Activated naive CD8-positive, alpha-beta T cell treated with anti-CD3 and anti-CD28 coated beads, Interleukin-2, amount 50 U/mL, for 16 hours (primary cell): ENCODE measurements at regions not wholly inside any gene's neighbourhood (a gene's known extent, or its start where the extent isn't known, plus 50 kb on each side); places are given as distances from the start of the nearest gene placed in this dataset.

Experiments
- DNase-seq: peaks from one replicate; pipeline ENCODE4 v3.0.0-alpha.2; 2020; ENCODE audit warnings: low read depth, low spot score

DNA sequence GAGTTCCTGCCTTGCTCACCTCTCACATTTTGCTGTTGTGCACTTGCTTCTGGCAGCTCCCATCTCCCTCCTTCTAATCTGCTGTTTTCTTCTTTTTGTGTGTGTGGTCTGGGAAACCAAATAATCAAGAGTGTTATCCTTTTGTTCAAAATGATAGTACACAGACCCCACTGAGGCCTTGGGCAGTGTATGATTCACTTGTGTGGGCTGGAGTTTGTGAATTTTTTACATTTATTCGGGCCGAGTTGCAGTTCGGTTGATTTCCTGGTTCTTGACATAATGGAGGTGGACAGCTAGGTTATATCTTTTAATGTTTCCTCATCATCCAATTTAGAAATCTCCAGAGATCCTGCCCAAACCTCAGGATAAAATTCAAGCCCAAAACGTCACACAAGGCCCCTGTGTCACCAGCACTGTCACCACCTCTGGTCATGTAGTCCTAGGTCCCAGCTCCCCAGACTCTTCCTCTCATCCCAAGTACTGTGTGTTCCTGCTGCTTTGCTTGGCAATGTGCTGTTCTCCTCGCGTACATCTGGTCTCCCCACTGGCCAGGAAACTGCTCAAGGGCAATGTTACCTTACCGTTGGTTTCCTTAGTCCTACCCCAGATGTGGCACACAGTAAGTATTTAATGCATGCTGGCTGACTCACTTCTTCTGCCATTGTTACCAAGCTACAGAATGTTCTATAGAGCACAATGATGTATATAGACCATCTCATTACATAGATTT lies 55.7 kb upstream of the PHACTR2 start:
- no peak for DNase-seq

DNA sequence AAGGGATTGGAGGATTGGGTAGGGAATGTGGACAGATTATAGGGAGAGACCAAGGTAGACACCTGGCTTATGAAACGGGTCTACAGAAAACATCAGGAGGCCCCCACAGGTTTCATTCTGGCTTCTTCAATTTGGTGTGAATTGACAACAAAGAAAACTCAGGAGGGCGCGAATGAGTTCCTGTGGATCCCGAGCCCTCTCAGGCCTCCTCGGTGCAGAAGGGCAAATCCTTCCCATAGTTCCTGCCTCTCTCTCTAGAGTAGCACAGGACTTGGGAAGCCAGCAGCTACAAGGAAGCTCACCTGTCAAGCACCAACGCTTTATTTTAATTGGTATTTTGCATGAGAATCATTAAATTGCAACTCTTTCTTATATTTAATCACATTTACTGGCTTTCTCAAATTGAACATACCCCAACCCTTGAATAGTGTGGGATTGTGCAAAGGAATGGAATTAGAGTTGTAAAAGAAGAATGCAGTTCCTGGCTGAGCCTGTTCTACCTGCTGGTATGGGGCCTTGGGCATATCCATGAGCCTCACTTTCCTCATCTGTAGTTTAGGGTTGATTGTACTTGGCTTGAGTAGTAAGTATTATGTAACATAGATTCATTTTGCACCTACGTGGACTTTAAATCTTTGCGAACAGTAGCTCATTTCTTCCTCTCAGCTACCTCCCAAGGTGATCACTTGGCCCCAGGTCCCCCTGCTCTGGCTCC lies 56.4 kb upstream of the PHACTR2 start:
- DNase-seq = no peak

DNA sequence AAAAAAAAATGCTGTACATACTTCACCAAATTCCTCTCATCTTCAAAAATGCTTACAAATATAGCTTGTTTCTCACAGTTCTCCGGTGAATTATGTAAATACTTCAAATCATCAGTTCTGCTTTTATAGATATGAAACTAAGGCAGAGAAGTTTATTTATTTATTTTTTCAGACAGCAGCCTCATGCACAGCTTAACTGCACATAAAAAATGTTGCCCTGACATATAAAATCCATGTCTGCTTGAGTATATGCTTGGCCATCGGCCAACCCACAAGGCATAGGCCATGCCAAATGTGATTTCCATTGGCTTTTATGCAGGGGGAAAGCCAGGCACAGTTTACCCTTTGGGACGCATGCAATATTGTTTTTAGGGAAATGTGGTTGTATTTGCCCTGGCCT lies 57.3 kb upstream of the PHACTR2 start:
- no peak for DNase-seq

DNA sequence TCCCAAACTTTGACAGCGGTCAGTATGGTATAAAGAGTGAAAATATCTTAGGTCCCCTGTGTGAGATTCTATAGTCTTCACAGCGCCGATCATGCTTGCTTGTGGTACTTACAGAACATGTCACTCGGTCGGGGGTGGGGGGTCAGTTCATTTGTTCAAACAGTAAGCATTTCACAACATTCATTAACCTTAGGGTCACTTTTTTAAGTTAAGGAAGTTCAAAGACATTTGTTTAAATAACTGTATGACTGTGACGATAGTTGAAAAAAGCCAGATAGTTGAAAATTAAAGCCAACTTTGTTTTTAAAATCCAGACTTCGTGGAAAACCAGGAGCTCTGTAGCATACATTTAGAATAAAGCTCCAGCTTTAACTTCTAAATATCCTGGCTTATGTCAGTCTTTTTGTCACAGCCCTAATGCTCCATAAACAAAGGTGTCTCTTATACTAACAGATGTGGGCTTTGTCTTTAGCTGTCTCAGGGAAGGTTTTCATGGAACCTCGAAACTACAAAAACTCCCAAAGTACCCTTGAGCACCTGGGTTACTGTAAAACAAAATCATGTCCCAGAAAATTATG lies 57.9 kb upstream of the PHACTR2 start:
- DNase-seq = no peak

DNA sequence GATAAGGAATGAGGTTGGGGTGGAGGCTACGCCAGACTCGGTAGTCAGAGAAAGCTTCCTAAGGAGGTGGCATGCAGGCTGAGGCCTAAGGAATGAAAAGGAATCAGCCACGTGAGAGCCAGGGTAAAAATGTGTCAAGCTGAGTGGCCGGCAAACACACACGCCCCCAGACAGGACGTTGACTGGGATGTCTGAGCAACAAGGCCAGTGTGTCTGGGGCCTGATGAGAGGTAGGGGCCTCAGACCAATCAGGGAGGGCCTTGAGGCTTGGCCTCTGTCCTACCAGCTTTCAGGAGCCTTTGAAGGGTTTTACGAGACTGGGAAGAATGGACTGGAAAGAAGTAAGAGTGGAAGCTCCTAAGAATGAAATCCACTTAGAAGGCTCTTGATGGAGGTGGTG lies 61.0 kb upstream of the PHACTR2 start:
- DNase-seq = no peak

DNA sequence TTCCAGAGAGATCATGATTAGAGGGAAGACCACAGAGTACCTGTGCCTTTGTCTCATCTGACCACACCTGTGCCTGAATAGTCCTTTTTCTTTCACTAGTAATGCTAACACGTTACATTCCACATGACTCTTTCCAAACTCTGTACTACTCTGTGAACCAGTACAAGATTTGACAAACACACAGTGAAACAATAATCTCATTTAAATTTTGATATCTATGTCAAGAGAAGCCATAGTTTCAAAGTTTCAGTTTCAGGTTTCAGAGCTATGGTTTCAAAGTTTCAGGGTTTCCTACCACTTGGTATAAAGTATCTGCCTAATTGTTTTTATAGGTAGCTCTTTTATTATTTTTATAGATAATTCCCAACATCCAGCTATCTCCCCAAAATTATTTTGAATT lies 62.0 kb upstream of the PHACTR2 start:
- DNase-seq = no peak

DNA sequence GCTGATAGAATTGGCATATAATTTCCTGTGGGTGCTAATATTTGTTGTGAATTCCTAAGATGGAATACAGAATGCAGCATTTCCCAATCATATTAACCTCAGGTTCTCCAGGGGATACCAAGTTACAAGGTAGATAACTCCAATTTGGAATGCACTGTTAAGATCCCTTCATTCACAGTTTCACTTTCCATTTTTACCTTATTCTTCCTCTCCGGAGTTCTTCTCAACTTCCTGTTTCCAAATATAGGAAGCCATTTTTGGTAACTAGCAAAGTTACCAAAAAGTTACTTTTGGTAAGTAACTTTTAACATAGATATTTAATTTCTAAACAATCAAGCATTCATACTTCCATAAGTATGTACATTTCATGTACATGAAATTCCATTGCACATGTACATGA lies 63.5 kb upstream of the PHACTR2 start:
- DNase-seq = no peak

DNA sequence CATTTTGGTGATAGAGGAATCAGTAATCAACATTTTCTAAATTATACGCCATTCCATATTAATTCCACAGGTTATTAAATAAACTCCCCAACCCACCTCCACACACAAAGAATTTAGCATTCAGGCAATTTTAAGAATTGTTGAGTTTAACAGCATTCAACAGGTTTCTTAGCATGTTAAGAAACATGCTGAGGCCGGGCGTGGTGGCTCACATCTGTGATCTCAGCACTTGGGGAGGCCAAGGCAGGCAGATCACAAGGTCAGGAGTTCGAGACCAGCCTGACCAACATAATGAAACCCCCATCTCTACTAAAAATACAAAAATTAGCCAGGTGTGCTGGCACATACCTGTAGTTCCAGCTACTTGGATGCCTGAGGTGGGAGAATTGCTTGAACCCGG lies 64.0 kb upstream of the PHACTR2 start:
- DNase-seq = no peak

DNA sequence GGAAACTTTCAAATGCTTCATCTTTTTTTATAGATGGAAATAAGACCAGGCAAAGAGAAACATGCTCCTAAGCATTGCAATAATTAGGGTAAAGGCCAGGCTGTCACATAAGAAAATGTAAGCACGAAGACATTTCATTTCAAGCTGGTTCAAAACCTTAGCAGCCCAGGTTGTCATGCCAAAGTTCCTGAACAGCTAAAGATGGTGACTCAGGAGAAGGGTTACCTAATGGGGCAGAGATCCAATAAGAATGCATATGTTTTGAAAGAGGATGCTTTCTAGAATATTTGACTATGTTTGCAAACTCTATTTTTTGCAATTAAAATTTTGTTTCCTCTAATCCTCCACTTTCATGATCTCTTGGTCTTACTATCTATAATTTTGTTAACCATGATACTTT lies 65.6 kb upstream of the PHACTR2 start:
- no peak for DNase-seq

DNA sequence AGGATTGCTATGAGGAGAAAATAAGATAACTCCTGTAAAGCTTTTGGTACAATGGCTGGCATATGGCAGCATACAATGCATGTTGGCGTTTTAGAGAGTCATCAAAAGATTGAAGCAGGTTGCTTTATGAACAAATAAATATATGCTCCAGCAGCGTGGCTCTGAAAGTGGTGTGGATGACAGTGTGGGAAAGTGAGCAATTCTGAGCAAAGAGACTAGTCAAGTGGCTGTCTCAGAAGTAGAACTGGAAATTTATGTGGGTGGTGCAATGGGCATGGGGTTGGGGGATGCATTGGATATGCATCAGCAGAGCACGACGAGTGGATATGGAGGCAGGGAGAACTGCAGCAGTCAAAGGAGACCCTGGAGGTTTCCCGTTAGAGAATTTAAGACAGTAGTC lies 66.2 kb upstream of the PHACTR2 start:
- no peak for DNase-seq

DNA sequence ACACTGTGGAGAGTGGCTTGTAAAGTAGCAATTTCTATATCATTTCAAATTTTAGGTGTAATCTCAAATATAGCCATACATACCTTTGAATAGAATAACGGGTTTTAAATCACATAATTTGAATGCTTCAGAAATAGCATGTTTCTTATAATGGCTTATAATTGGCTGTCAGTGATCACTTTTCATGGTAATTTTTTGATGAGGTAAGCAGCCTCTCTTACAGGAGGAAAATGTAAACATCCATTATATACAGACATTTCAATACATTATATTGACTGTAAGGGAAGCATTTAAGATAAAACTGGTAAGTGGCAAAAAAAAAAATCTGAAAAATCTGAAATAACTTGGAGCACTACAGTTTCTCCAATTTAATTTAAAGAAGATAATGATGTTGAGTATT lies 67.8 kb upstream of the PHACTR2 start:
- no peak for DNase-seq

DNA sequence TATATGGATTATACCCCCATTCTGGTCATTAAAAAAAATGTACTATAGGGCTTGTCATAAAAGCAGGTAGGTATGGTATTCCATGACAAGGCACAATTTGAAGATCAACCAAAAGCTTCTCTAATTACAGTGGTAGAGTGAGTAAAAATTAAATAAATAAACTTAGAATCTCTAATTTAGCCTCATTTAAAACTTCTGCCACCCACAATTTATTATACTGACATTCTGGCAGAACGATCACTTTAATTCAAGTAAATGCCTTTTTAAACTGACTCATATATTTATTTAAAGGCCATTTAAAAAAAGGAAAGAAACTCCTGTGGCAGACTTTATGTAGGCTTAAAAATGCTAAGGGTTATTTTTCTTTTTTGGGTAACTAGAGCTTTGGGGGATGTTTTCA lies 68.3 kb upstream of the PHACTR2 start:
- DNase-seq = no peak

DNA sequence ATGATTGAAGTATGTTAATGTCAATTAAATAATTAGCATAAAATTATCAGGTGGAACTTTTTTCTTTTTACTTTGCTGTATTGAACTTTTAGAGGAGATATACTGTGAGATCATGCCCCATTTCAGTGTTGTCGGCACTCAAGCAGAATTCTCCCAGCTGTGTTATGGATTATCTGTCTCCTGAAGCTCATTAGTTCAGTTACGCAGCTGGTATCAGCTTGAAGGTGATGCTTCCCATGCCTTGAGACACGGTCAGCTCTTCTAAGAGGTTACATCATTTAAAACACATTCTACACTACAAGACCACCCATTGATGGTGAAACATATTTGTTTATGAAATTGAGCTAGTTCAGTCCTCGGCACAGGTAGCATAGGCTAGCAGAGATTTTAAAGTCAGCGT lies 68.9 kb upstream of the PHACTR2 start:
- no peak for DNase-seq

DNA sequence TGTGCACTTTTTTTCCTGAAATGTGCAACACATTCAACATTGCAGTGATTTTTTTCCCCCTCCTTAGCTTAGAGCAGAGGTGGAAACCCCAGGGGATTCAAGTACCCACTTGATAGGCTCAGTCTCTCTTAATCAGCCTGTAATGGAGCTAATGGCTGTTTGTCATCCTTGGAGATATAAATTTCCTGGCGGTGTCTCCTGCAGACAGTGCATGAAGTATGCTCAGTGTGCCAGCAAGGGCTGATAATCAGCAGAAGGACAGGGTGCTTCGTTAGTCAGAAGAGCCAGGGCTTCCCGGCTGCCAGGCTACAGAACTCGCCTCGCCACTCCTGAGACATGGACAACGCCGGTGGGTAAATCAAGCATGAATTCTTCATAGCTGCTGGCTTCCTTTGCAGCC lies 69.8 kb upstream of the PHACTR2 start:
- DNase-seq = no peak

DNA sequence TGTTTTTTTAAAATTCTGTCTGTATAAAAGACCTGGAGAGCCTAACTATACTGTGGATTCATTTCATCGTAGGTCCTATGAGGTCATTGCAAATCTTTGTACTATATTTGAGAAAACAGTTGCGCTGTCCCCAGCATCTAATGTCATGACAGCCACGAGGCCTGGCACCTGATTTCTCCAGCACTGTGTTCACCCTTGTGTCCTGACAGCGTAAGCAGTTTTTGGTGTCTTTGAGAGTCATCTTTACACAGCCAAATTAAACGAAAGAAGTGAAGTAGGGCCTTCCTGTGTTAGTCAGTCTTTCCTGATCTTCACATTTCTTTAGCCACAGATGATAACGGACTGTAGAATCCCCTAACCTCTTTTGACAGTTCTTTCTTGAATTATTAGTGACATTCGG lies 70.6 kb upstream of the PHACTR2 start:
- no peak for DNase-seq

DNA sequence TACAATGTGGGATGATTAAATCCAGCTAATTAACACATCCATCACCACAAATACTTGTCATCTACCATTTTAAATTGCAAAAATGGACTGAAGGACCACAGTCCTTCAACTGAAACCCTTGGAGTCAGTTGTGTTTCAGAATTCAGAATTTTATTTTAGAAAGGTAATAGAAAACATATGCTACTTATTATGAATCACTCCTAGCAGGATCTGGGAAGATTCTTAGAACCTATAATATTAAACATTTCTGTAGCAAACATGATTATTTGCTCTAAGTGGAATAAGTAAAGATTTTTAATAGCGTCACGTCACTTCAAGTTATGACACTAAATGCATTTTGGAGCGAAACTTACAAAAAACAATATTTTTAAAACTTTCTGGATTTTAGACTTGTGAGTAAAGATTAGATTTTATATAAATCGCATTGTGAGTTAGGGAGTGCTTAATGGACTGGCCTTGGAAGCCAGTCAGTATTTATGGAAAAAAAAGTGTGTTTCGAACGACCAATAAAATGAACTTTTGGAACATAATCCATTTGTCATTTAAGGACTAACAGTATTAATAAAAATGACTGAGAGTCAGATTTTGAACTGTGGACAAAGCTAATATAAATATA lies 71.8 kb upstream of the PHACTR2 start:
- no peak for DNase-seq

DNA sequence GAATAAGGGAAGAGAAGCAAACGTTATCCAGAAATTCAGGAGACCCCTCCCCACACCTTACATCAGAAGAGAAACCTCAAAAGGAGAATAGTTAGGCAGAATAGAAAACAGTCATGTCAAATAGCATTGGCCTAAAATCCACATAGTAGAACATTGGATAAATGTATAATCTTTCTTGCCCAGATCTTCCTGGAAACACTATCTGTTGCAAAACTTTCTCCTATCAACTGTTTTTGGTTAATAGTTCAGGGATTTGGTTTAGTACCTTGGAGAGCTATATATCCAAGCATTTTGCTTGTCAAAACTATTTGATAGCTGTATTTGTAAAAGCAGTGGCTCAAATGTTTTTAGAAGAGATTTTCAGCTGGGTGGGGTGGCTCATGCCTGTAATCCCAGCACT lies 74.3 kb upstream of the PHACTR2 start:
- DNase-seq = no peak

DNA sequence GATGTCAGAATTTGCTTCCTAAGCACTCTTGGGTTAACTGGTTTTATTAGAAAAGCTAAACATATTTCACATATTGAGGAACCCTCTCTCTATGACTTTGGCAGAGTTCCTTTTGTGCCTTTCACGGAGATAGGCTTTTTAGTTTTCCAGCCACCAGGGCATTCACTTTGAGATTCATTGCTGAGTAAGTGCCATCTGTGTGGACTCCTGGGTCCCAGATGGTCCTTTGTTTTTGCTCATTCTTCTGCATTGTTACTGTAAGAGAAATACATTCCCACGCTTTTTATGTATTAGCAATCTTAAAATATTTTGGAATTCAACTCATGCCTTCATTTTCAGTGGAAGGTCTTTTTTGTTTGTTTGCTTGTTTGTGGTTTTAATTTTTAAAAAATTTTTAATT lies 76.3 kb upstream of the PHACTR2 start:
- no peak for DNase-seq

DNA sequence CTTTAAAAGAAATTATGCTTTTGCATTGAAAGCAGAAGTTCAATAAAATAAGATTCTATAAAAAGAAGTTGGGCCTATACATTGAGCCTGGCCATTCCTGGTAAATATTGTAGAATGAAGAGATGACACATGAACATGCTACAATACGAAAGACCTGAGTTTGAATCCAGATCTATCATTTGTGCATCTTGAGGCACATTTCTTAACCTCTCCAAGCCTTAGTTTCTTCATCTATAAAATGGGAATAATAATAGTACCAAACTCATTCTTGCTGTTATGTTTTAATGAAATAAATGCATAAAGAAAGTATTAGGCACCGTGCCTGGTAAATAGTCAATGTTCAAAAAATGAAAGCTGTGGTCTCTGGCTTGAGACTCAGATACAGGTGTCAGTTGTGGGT lies 76.9 kb upstream of the PHACTR2 start:
- no peak for DNase-seq

DNA sequence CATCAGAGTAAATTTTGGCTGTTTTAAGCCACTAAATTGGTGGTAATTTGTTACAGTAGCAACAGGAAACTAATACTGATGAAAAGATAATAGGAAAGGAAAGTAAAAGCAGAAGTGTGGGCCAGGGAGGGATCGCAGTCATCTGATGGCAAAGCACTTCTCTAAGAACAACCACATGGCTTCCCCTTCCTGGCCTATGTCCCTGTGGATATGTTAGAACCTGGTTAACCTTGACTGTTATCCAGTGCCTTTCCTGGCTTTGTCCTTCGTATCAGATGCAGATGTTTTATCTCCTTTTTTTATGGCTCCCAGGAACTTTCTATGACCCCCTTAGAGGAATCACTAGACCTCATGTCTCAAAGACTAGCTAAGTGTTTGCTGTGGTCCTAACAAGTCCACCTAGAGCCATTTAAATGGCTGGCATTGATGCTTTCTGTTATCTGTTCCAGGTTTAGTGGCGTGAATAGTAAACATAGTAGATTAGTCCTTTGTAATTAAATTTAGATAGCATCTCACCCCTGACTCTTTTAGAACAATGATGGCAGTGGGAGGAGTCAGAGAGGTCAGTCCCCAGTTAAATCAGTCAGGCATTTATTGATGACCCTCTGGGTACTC lies 79.2 kb upstream of the PHACTR2 start:
- no peak for DNase-seq

DNA sequence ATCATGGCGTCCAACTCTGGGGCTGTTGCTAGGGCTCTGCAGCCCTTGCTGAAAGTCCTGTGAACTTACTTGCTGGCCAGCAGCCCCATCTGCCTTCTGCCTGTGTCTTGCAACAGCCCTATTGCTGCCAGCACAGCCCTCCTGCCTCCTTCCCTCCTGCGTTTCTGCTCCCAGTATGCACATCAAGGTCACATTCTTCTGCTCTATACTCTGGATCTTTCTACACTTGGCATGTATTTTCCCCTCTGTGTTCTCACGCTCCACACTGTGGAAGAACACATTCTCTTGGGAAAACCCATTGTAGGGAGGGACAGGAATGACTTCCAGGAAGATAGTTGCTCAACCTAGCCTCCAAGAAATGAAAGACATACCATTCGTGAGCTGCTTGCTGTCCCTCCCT lies 80.9 kb upstream of the PHACTR2 start:
- no peak for DNase-seq

DNA sequence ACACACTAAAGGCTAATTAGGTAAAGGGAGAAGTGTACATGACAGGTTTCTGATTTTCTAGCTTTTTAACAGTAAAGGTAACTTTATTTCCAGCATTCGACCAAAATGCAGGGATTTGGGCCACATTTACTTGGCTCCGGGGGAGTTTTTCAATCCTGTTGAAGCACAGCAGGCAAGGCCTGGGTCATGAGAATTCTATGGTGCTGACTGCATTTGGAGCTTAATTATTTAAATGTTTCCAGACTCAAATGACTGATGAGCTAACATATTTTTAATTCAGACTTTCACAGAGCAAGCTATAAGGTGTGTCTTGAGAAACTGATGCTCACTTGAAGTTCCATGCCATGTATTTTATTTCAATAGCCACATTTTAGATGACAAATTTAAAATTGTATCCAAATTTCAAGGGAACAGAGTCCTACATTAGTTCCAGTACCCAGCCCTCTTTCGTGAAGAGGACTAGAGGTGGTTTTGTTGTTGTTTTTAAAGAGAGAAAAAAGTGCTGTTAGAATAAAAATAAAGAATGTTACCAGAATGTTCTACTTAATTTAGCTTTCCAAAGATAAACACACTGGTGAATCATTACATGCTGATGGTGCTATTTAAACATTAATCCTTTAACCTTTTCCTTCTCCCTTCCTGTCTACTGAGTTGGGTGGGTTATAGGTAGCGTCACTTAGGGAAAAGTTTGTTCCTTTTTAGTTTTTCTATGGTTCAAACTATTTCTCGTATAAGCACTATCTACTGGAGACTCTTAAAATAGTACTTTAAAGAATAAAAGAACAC lies 82.3 kb upstream of the PHACTR2 start:
- DNase-seq = no peak
